Activated CD8-positive, alpha-beta memory T cell treated with anti-CD3 and anti-CD28 coated beads, Interleukin-2, amount 50 U/mL, for 48 hours (primary cell): ENCODE measurements at regions not wholly inside any gene's neighbourhood (a gene's known extent, or its start where the extent isn't known, plus 50 kb on each side); places are given as distances from the start of the nearest gene placed in this dataset.
"Not testable (repeated sequence)": the region's sequence is repeated elsewhere in the genome, so short reads cannot be mapped to it uniquely, and the experiment has no call there.

ENCODE experiments used
- DNase-seq: peaks from one replicate; pipeline ENCODE4 v3.0.0-alpha.2; 2020

DNA sequence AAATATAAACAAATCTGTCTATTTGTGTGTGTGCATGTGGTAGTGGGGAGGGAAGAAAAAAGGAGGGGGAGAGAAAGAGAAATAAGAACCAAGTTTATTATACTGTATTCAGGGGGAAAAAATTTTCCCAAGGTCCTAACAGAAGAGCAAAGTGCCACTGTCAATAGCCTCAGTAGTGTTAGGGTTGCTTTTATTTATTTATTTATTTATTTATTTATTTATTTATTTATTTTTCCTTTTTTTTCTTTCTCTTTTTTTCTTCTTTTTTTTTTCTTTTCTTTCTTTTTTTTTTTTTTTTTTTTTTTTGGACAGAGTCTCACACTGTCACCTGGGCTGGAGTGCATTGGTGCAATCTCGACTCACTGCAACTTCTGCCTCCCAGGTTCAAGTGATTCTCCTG is 352.7 kb downstream of the OR4F29 start:
- DNase-seq: not testable (repeated sequence)

DNA sequence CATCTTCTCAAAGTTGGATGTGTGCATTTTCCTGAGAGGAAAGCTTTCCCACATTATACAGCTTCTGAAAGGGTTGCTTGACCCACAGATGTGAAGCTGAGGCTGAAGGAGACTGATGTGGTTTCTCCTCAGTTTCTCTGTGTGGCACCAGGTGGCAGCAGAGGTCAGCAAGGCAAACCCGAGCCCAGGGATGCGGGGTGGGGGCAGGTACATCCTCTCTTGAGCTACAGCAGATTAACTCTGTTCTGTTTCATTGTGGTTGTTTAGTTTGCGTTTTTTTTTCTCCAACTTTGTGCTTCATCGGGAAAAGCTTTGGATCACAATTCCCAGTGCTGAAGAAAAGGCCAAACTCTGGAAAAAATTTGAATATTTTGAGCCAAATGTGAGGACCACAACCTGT is 360.2 kb downstream of the OR4F29 start:
- not testable (repeated sequence) for DNase-seq

DNA sequence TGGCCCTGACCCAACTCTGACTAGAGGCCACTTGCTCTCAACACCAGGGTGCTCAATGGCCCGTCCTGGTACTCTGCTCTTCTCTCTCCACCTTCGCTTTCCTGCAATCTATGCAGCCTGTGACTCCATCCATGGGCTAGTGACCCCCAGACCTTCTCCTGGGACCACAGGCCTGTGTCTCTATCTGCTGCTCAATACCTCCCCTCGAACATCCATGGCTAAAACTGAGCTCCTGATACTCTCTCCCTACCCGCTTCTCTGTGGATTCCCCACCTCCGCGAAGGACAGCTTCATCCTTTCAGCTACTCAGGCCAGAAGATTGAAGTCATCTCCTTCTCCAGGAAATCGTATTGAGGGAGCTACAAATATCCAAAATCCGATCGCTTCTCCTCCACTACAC is 363.4 kb downstream of the OR4F29 start:
- not testable (repeated sequence) for DNase-seq

DNA sequence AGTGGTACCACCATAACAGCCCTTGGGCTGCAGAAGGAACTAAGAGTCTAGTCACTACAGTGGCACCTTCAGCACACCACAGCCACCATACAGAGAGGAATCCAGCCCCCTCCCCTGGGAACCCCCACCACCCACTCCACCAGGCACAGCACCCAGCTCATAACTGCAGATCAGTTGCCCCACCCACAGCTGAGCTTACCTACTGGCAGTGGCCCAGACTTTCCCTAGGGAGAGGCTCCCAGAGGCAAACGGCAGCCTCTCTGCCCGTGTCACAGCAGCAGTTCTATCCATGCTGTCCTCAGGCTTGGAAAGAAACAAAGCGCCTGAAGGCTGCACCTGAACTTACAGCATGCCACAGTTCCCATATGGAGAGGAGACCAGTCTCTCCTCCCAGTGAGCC is 372.3 kb downstream of the OR4F29 start:
- not testable (repeated sequence) for DNase-seq

DNA sequence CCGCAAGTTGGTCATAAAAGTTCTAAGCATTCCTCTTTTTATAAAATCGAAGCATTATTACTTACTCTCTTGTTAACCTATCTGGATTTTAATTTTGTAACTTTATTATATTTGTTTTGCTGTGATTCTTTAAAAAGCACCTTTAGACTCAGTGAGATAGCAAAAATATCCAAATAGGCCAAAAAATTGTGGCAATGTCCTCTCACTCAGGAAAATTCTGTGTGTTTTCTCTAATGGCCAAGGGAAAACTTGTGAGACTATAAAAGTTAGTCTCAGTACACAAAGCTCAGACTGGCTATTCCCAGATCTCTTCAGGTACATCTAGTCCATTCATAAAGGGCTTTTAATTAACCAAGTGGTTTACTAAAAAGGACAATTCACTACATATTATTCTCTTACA is 386.4 kb downstream of the OR4F29 start, which contains the start of gene OR4F5:
Gene OR4F5 (plus strand): TSS at position 301 of the 400 bp plus-strand sequence.
- not testable (repeated sequence) for DNase-seq

DNA sequence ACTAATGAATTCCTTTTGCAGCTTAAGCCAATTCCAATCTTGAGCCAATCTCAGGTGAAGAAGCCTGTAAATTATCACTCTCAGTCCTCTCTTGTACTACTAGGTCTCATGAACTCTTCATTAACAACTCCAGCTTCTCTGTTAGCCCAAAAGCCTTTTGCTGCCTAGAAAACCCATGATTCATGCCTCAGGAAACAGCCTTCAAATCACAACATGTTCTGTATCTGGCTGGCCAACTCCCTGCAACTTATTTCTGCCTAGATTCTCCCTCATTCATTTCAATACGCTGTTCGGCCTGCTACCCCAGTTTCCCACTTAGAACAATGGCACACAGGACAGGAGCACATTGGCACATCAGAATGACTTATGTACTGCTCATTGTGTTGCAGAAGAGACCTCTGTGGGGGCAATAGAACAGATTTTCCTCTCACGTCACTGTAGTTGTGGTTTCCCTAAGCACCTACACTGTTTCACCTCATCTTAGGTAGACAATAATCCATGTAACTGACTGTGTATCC is 395.4 kb downstream of the OR4F29 start:
- not testable (repeated sequence) for DNase-seq

DNA sequence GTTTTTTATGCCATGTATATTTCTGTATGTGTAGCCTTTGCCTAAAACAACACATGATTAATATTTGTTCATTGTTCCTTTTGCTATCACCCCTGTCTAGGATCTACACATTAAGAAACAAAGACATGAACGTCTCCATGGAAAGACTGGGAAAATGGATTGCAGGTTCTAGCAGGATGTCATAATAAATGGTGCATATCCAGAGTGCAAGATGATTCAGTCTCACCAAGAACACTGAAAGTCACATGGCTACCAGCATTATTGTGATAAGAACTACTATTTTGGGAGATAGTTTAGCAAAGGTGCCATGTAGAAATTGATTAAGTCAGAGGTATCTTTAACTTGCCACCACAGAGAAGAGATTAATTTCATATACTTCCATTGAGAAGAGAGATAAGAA is 398.3 kb downstream of the OR4F29 start:
- not testable (repeated sequence) for DNase-seq

DNA sequence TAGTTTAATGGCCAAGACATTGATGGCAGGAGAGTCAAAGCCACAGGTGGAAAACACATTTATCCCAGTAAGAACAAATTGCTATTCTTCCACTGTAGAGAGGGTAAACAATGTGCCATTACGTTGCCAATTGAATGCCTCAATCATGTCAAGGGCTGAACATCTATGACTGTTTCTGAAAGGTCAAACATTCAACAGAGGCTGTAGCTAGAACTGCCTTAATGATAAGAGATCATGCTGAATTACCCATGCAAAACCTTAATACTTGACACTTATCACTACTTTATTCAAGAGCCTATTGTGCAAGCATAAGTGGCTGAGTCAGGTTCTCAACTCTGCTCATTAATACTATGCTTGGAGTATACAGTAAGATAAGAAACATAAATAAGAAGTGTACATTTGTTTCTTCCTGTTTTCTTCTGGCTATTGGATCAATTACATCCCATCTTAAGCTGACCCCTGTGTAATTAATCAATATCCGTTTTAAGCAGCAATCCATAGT is 409.5 kb downstream of the OR4F29 start:
- DNase-seq: not testable (repeated sequence)

DNA sequence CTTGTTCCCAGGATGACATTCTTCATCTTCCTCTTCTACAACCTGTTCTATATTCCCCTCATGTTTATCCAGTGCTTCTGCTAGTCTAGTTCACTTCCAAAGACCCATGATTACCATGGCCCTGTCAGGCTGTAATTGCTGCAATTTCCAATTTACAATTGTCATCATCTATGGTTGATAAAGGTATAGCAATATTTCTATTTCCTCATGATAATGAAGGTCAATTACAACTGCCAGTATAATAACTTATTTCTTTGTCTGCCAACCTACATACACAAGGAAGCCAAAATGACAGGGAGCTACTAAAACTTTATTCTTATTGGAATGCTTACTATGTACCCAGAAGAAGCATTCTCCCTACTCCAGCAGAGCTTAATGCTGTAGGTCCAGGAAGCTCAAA is 410.3 kb downstream of the OR4F29 start:
- not testable (repeated sequence) for DNase-seq

DNA sequence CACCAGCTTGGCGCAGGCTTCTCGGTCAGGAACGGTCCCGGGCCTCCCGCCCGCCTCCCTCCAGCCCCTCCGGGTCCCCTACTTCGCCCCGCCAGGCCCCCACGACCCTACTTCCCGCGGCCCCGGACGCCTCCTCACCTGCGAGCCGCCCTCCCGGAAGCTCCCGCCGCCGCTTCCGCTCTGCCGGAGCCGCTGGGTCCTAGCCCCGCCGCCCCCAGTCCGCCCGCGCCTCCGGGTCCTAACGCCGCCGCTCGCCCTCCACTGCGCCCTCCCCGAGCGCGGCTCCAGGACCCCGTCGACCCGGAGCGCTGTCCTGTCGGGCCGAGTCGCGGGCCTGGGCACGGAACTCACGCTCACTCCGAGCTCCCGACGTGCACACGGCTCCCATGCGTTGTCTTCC is 422.3 kb downstream of the OR4F29 start:
- not testable (repeated sequence) for DNase-seq

DNA sequence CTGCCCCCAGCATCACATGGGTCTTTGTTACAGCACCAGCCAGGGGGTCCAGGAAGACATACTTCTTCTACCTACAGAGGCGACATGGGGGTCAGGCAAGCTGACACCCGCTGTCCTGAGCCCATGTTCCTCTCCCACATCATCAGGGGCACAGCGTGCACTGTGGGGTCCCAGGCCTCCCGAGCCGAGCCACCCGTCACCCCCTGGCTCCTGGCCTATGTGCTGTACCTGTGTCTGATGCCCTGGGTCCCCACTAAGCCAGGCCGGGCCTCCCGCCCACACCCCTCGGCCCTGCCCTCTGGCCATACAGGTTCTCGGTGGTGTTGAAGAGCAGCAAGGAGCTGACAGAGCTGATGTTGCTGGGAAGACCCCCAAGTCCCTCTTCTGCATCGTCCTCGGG is 434.2 kb downstream of the OR4F29 start:
- peak; percentile 43 for DNase-seq

DNA sequence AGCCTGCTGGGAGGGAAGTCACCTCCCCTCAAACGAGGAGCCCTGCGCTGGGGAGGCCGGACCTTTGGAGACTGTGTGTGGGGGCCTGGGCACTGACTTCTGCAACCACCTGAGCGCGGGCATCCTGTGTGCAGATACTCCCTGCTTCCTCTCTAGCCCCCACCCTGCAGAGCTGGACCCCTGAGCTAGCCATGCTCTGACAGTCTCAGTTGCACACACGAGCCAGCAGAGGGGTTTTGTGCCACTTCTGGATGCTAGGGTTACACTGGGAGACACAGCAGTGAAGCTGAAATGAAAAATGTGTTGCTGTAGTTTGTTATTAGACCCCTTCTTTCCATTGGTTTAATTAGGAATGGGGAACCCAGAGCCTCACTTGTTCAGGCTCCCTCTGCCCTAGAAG is 435.5 kb downstream of the OR4F29 start:
- DNase-seq: peak; percentile 52

DNA sequence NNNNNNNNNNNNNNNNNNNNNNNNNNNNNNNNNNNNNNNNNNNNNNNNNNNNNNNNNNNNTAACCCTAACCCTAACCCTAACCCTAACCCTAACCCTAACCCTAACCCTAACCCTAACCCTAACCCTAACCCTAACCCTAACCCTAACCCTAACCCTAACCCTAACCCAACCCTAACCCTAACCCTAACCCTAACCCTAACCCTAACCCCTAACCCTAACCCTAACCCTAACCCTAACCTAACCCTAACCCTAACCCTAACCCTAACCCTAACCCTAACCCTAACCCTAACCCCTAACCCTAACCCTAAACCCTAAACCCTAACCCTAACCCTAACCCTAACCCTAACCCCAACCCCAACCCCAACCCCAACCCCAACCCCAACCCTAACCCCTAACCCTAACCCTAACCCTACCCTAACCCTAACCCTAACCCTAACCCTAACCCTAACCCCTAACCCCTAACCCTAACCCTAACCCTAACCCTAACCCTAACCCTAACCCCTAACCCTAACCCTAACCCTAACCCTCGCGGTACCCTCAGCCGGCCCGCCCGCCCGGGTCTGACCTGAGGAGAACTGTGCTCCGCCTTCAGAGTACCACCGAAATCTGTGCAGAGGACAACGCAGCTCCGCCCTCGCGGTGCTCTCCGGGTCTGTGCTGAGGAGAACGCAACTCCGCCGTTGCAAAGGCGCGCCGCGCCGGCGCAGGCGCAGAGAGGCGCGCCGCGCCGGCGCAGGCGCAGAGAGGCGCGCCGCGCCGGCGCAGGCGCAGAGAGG is 441.3 kb downstream of the OR4F29 start:
- DNase-seq: peak; percentile 53
